ENCODE measurements at regions not wholly inside any gene's neighbourhood (a gene's known extent, or its start where the extent isn't known, plus 50 kb on each side); places are given as distances from the start of the nearest gene placed in this dataset.

DNA sequence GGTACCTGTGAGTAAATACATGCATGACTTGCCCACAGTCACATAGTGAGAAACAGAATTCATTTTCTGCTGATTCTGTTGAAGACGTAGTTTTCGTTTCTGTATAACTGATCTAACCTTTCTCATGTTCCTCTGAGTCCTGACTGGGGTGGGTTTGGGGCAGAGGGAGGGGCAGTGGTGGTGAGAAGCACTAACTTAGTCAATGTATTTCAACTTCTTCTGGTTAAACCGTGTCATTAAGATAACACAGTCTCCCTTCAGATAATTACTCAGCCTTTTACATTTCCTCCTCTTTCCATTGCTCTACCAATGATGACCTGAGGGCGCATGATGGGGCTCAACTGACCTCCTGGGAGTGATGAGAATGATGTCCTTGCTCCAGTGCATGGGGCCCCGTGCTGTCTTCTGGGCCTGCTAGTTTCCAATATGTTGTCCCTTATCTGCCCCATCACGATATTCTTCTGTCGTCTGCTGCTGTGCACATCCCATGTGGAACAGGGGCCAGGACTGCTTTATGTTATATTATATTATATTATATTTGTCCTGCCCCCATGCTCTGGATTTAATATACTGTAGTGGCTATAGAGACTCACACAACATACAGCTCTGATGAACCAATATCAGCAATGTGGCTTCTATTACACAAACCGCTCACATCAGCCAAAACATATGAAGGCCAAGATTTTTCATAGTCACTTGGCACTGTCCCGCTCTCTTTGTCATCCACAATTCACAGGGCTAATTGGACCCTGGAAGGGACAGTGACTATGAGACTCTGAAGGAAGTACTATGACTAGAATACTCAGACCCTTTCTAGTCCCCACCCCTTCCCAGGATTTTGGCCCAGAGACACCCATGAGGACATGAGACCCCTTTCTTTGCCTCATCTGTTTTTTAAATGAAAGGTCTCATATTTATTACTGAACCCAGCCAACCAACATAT is 407.1 kb upstream of the MCTP2 start:
- no peaks in the 10 kb centered on the region for H3K9me3 ChIP-seq (ENCODE audit: control insufficient read depth, low read length)
- no peak overlapping the region for H3K27ac ChIP-seq (ENCODE audit: low read length)
- no peak overlapping the region for H3K4me3 ChIP-seq (ENCODE audit: low read length)
- H3K4me1 ChIP-seq (ENCODE audit: control insufficient read depth, insufficient read depth, low read length), result peaks cover 2% of the 10 kb centered on the region
- intact Hi-C loops (cut with DNase I), result no loop called here
- ATAC-seq, result peak; percentile 38 to 51
- no peak for DNase-seq
- WGBS, result 62% methylated on average over 9 of the region's 9 CpGs
- H3K27me3 ChIP-seq (ENCODE audit: control insufficient read depth, insufficient read depth), result no peaks in the 10 kb centered on the region

GRCh38 chr15:93820566-93820965 is 410.8 kb upstream of the MCTP2 start:
- Histone ChIP-seq H3K27me3 (ENCODE audit: control insufficient read depth, insufficient read depth) (no peaks in the 10 kb centered on the region), H3K4me1 (ENCODE audit: control insufficient read depth, insufficient read depth, low read length) (no peaks in the 10 kb centered on the region), H3K4me3 (ENCODE audit: low read length) (no peak overlapping the region), H3K9me3 (ENCODE audit: control insufficient read depth, low read length) (no peaks in the 10 kb centered on the region), H3K27ac (ENCODE audit: low read length) (no peak overlapping the region)
- intact Hi-C loops (cut with DNase I), result no loop called here
- 66% methylated on average over 4 of the region's 4 CpGs for WGBS
- ATAC-seq (no peak), DNase-seq (no peak)

- 43% methylated on average over 4 of the region's 4 CpGs for WGBS
- intact Hi-C loops (cut with DNase I), result no loop called here
- no peaks in the 10 kb centered on the region for H3K9me3 ChIP-seq (ENCODE audit: control insufficient read depth, low read length)
Measured at GRCh38 chr15:93819826-93820225, 411.5 kb upstream of the MCTP2 start.

DNA sequence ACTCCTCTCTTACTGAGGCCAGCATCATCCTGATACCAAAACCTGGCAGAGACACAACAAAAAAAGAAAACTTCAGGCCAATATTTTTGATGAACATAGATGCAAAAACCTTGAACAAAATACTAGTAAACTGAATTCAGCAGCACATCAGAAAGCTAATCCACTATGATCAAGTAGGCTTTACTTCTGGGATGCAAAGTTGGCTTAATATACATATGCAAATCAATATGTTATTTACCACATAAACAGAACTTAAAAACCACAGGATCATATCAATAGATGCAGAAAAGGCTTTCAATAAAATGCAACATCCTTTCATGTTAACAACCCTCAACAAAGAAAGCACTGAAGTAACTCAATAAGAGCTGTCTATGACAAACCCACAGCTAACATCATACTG is 414.5 kb upstream of the MCTP2 start:
- H3K4me1 ChIP-seq (ENCODE audit: control insufficient read depth, insufficient read depth, low read length), result no peaks in the 10 kb centered on the region
- no peaks in the 10 kb centered on the region for H3K27me3 ChIP-seq (ENCODE audit: control insufficient read depth, insufficient read depth)
- intact Hi-C loops (cut with DNase I), result no loop called here
- DNase-seq (no peak), ATAC-seq (no peak)
- H3K27ac ChIP-seq (ENCODE audit: low read length), result no peak overlapping the region
- no peak overlapping the region for H3K4me3 ChIP-seq (ENCODE audit: low read length)
- H3K9me3 ChIP-seq (ENCODE audit: control insufficient read depth, low read length), result no peaks in the 10 kb centered on the region

More at GRCh38 chr15:93819826-93820225, 411.5 kb upstream of the MCTP2 start:
- Histone ChIP-seq H3K4me3 (ENCODE audit: low read length) (no peak overlapping the region), H3K27ac (ENCODE audit: low read length) (no peak overlapping the region), H3K4me1 (ENCODE audit: control insufficient read depth, insufficient read depth, low read length) (no peaks in the 10 kb centered on the region), H3K27me3 (ENCODE audit: control insufficient read depth, insufficient read depth) (no peaks in the 10 kb centered on the region)
- ATAC-seq (no peak), DNase-seq (no peak)

DNA sequence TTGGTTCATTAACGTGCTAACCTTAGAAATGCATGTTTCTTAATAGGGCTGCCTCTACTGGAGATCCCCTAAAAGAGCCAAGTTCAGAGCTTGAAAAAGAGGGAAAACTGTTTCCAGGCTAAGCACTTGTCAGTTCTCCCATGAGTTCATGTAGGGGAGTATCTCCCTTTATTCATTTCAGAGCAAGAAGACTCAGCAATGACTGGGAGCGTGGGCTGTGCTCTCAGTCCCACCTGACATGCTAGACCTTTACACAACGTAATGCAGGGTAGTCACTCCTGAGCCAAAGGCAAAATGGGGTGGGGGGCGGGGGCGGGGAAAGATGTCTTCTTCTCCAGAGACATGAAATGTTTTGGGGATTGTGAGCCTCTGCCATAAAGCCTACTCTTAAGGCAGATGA is 420.1 kb upstream of the MCTP2 start:
- Histone ChIP-seq H3K9me3 (ENCODE audit: control insufficient read depth, low read length) (no peaks in the 10 kb centered on the region), H3K4me1 (ENCODE audit: control insufficient read depth, insufficient read depth, low read length) (no peaks in the 10 kb centered on the region), H3K27me3 (ENCODE audit: control insufficient read depth, insufficient read depth) (no peaks in the 10 kb centered on the region), H3K4me3 (ENCODE audit: low read length) (no peak overlapping the region), H3K27ac (ENCODE audit: low read length) (no peak overlapping the region)
- ATAC-seq, result no peak
- 78% methylated on average over 5 of the region's 5 CpGs for WGBS
- DNase-seq, result no peak
- intact Hi-C loops (cut with DNase I), result no loop called here

DNA sequence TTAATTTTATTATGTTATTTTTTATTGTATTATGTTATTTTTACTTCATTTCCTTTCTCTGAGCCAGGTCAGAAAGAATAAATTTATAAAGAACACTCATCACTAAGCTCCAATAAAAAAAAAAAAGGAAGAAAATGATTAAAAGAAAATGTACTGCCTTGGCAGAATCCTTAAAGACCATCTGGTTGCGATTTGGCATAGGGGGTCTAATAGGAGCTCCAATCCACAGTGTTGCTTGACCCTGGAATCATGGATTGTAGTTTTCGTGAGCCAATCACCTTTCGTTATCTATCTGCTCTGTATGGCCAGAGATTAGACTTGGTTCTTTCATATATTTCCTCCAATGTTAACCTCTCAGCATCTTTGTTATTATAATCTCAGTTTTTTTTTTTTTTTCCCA is 421.8 kb upstream of the MCTP2 start:
- intact Hi-C loops (cut with DNase I), result no loop called here
- Histone ChIP-seq H3K4me3 (ENCODE audit: low read length) (no peak overlapping the region), H3K27ac (ENCODE audit: low read length) (no peak overlapping the region), H3K4me1 (ENCODE audit: control insufficient read depth, insufficient read depth, low read length) (no peaks in the 10 kb centered on the region), H3K27me3 (ENCODE audit: control insufficient read depth, insufficient read depth) (no peaks in the 10 kb centered on the region), H3K9me3 (ENCODE audit: control insufficient read depth, low read length) (no peaks in the 10 kb centered on the region)
- 56% methylated on average over 3 of the region's 3 CpGs for WGBS
- no peak for ATAC-seq
- no peak for DNase-seq

GRCh38 chr15:93803421-93804152 is 427.8 kb upstream of the MCTP2 start:
- Histone ChIP-seq H3K4me1 (ENCODE audit: control insufficient read depth, insufficient read depth, low read length) (no peaks in the 10 kb centered on the region), H3K9me3 (ENCODE audit: control insufficient read depth, low read length) (no peaks in the 10 kb centered on the region), H3K4me3 (ENCODE audit: low read length) (no peak overlapping the region), H3K27me3 (ENCODE audit: control insufficient read depth, insufficient read depth) (no peaks in the 10 kb centered on the region), H3K27ac (ENCODE audit: low read length) (no peak overlapping the region)
- intact Hi-C loops (cut with DNase I), result no loop called here
- WGBS, result 85% methylated on average over 31 of the region's 31 CpGs
- no peak for ATAC-seq
- peak in 2 of 3 donors; percentile 41 to 44 for DNase-seq

- Histone ChIP-seq H3K27me3 (ENCODE audit: control insufficient read depth, insufficient read depth) (no peaks in the 10 kb centered on the region), H3K4me1 (ENCODE audit: control insufficient read depth, insufficient read depth, low read length) (no peaks in the 10 kb centered on the region), H3K4me3 (ENCODE audit: low read length) (no peak overlapping the region), H3K9me3 (ENCODE audit: control insufficient read depth, low read length) (no peaks in the 10 kb centered on the region), H3K27ac (ENCODE audit: low read length) (no peak overlapping the region)
- intact Hi-C loops (cut with DNase I), result no loop called here
- DNase-seq (no peak), ATAC-seq (no peak)
Measured at GRCh38 chr15:93801206-93801605, 430.2 kb upstream of the MCTP2 start.

DNA sequence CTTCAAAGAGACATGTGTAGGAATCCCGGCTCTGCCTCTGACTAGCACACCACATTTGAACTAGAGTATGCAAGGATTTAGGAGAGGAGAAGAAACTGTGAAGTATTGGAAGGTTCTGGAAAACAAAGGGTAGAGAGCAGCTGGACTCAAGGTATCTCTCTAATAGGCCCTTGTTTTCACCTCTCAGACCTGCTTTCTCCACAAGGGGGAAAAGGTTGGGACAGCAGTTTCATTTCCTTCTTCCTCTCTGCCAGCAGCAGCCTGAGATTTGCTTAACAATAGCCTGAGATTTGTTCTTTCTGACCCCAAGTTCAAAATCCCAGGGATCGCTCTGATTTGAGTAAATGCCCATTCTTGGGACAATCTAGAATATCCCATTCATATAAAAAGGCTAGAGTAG is 430.6 kb upstream of the MCTP2 start:
- intact Hi-C loops (cut with DNase I), result no loop called here
- Histone ChIP-seq H3K4me3 (ENCODE audit: low read length) (no peak overlapping the region), H3K27me3 (ENCODE audit: control insufficient read depth, insufficient read depth) (no peaks in the 10 kb centered on the region), H3K4me1 (ENCODE audit: control insufficient read depth, insufficient read depth, low read length) (no peaks in the 10 kb centered on the region), H3K9me3 (ENCODE audit: control insufficient read depth, low read length) (no peaks in the 10 kb centered on the region), H3K27ac (ENCODE audit: low read length) (no peak overlapping the region)
- ATAC-seq, result no peak
- 77% methylated on average over 2 of the region's 2 CpGs for WGBS
- DNase-seq, result no peak

DNA sequence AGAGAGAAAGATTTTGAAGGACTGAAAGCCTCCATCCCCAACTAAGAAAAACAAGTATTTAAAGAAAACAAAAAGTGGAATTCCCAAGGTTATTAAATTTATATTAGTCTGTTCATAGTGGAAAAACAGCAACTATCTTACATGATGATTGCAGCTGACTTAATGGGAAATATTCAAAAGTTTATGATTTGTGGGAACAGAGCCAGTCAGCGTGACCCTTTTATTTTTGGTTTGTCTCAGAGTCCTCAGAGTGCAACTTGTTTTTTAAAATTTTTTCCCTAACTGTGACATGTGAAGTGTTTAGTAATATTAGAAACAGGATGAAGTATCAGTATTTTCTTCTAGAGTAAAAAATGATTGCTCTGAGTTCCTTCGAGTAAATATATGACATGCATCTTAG is 441.9 kb upstream of the MCTP2 start:
- WGBS, result 72% methylated on average over 2 of the region's 2 CpGs
- H3K4me1 ChIP-seq (ENCODE audit: control insufficient read depth, insufficient read depth, low read length), result no peaks in the 10 kb centered on the region
- no peak for DNase-seq

DNA sequence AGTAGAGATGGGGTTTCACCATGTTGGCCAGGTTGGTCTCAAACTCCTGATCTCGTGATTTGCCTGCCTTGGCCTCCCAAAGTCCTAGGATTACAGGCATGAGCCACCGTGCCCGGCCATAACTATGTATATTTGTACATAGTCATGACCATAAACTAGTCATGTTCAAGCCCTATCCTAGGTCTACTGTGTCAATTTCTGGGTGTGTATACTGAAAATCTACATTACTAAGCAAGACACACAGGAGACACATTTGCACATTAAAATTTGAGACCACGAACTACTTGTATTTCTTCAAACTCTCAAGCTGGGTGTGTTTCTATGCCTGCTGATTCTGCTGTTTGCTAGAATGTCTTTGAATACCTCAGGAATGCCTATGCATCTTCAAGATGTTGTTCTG is 451.3 kb upstream of the MCTP2 start:
- H3K27me3 ChIP-seq (ENCODE audit: control insufficient read depth, insufficient read depth), result no peaks in the 10 kb centered on the region
- DNase-seq, result no peak
- H3K4me3 ChIP-seq (ENCODE audit: low read length), result no peak overlapping the region
- ATAC-seq, result no peak
- no peak overlapping the region for H3K27ac ChIP-seq (ENCODE audit: low read length)
- H3K9me3 ChIP-seq (ENCODE audit: control insufficient read depth, low read length), result no peaks in the 10 kb centered on the region
- 81% methylated on average over 4 of the region's 4 CpGs for WGBS
- intact Hi-C loops (cut with DNase I), result no loop called here
- no peaks in the 10 kb centered on the region for H3K4me1 ChIP-seq (ENCODE audit: control insufficient read depth, insufficient read depth, low read length)

More for the DNA sequence above, 441.9 kb upstream of the MCTP2 start:
- no peak overlapping the region for H3K4me3 ChIP-seq (ENCODE audit: low read length)
- intact Hi-C loops (cut with DNase I), result no loop called here
- no peak overlapping the region for H3K27ac ChIP-seq (ENCODE audit: low read length)
- no peak for ATAC-seq
- H3K27me3 ChIP-seq (ENCODE audit: control insufficient read depth, insufficient read depth), result no peaks in the 10 kb centered on the region
- no peaks in the 10 kb centered on the region for H3K9me3 ChIP-seq (ENCODE audit: control insufficient read depth, low read length)
